Mucosa of rectum (tissue), 2 donors: ENCODE measurements at regions not wholly inside any gene's neighbourhood (a gene's known extent, or its start where the extent isn't known, plus 50 kb on each side); places are given as distances from the start of the nearest gene placed in this dataset.

Source experiments
- H3K27ac ChIP-seq, 2 donors: one replicate each; pipeline ENCODE4 v1.7.0; 2013; ENCODE audit warnings: inconsistent platforms in 2 of 2, low read depth in 2 of 2, low read length in 2 of 2
- H3K27me3 ChIP-seq, 2 donors: one replicate each; pipeline ENCODE4 v1.7.0; 2013; ENCODE audit warnings: low read length in 2 of 2; ENCODE audit not compliant: control insufficient read depth in 2 of 2, insufficient read depth in 2 of 2
- H3K36me3 ChIP-seq, 2 donors: one replicate each; pipeline ENCODE4 v1.7.0; 2013; ENCODE audit warnings: low read length in 2 of 2; ENCODE audit not compliant: control insufficient read depth in 2 of 2, insufficient read depth in 2 of 2
- H3K4me1 ChIP-seq, 2 donors: one replicate each; pipeline ENCODE4 v1.7.0; 2013; ENCODE audit warnings: low read length in 2 of 2, mild to moderate bottlenecking in 1 of 2; ENCODE audit not compliant: control insufficient read depth in 2 of 2, insufficient read depth in 2 of 2
- H3K4me3 ChIP-seq, 2 donors: one replicate each; pipeline ENCODE4 v1.7.0; 2013; ENCODE audit warnings: low read length in 2 of 2
- H3K9ac ChIP-seq, 2 donors: one replicate each; pipeline ENCODE4 v1.7.0; 2013; ENCODE audit warnings: low read length in 2 of 2, low read depth in 1 of 2, mild to moderate bottlenecking in 1 of 2
- H3K9me3 ChIP-seq, 2 donors: one replicate each; pipeline ENCODE4 v1.7.0; 2013; ENCODE audit warnings: low read length in 2 of 2; ENCODE audit not compliant: control insufficient read depth in 2 of 2
- donor health status: healthy.
- donor health status: Normal muscosa, but diverticular disease.

- peaks cover 0 to 5% of the 10 kb centered on the region in 2 donors for H3K4me1 ChIP-seq
- no peak overlapping the region for H3K9ac ChIP-seq
- no peaks in the 10 kb centered on the region for H3K36me3 ChIP-seq
- H3K27ac ChIP-seq: no peak overlapping the region
- H3K4me3 ChIP-seq: no peak overlapping the region
- H3K27me3 ChIP-seq: no peaks in the 10 kb centered on the region
- H3K9me3 ChIP-seq: no peaks in the 10 kb centered on the region
Measured at GRCh38 chrX:43317378-43317777, 338.7 kb upstream of the MAOA start.

- Histone ChIP-seq H3K36me3 (no peaks in the 10 kb centered on the region), H3K4me1 (no peaks in the 10 kb centered on the region), H3K27me3 (no peaks in the 10 kb centered on the region), H3K27ac (no peak overlapping the region), H3K9me3 (peaks cover 5 to 8% of the 10 kb centered on the region in 2 donors), H3K9ac (no peak overlapping the region), H3K4me3 (no peak overlapping the region)
Measured at GRCh38 chrX:43328358-43328946, 327.6 kb upstream of the MAOA start.

- Histone ChIP-seq H3K4me3 (no peak overlapping the region), H3K36me3 (no peaks in the 10 kb centered on the region), H3K27ac (no peak overlapping the region), H3K27me3 (no peaks in the 10 kb centered on the region), H3K4me1 (no peaks in the 10 kb centered on the region), H3K9ac (no peak overlapping the region), H3K9me3 (peaks cover 4 to 5% of the 10 kb centered on the region in 2 donors)
Measured at GRCh38 chrX:43333543-43333942, 322.6 kb upstream of the MAOA start.

- H3K36me3 ChIP-seq: no peaks in the 10 kb centered on the region
- no peaks in the 10 kb centered on the region for H3K27me3 ChIP-seq
- no peaks in the 10 kb centered on the region for H3K4me1 ChIP-seq
- H3K9ac ChIP-seq: no peak overlapping the region
- H3K4me3 ChIP-seq: no peak overlapping the region
- H3K27ac ChIP-seq: no peak overlapping the region
- H3K9me3 ChIP-seq: no peaks in the 10 kb centered on the region
Measured at GRCh38 chrX:43345166-43345565, 310.9 kb upstream of the MAOA start.

- no peaks in the 10 kb centered on the region for H3K36me3 ChIP-seq
- H3K4me3 ChIP-seq: no peak overlapping the region
- H3K27me3 ChIP-seq: no peaks in the 10 kb centered on the region
- H3K27ac ChIP-seq: no peak overlapping the region
- no peak overlapping the region for H3K9ac ChIP-seq
- no peaks in the 10 kb centered on the region for H3K9me3 ChIP-seq
- no peaks in the 10 kb centered on the region for H3K4me1 ChIP-seq
Measured at GRCh38 chrX:43349363-43349762, 306.7 kb upstream of the MAOA start.

GRCh38 chrX:43350935-43351334 lies 305.2 kb upstream of the MAOA start:
- Histone ChIP-seq H3K36me3 (no peaks in the 10 kb centered on the region), H3K27me3 (no peaks in the 10 kb centered on the region), H3K9ac (no peak overlapping the region), H3K27ac (no peak overlapping the region), H3K9me3 (no peaks in the 10 kb centered on the region), H3K4me1 (no peaks in the 10 kb centered on the region), H3K4me3 (no peak overlapping the region)

- H3K36me3 ChIP-seq: no peaks in the 10 kb centered on the region
- no peaks in the 10 kb centered on the region for H3K4me1 ChIP-seq
- H3K27ac ChIP-seq: no peak overlapping the region
- no peak overlapping the region for H3K9ac ChIP-seq
- no peaks in the 10 kb centered on the region for H3K27me3 ChIP-seq
- no peak overlapping the region for H3K4me3 ChIP-seq
- H3K9me3 ChIP-seq: no peaks in the 10 kb centered on the region
Measured at GRCh38 chrX:43357741-43358140, 298.4 kb upstream of the MAOA start.

GRCh38 chrX:43373032-43373431 lies 283.1 kb upstream of the MAOA start:
- Histone ChIP-seq H3K9me3 (no peaks in the 10 kb centered on the region), H3K4me3 (no peak overlapping the region), H3K4me1 (no peaks in the 10 kb centered on the region), H3K27me3 (no peaks in the 10 kb centered on the region), H3K27ac (no peak overlapping the region), H3K9ac (no peak overlapping the region), H3K36me3 (no peaks in the 10 kb centered on the region)

GRCh38 chrX:43375136-43375535 lies 281.0 kb upstream of the MAOA start:
- no peaks in the 10 kb centered on the region for H3K36me3 ChIP-seq
- H3K4me1 ChIP-seq: no peaks in the 10 kb centered on the region
- H3K9ac ChIP-seq: no peak overlapping the region
- H3K27ac ChIP-seq: no peak overlapping the region
- no peak overlapping the region for H3K4me3 ChIP-seq
- no peaks in the 10 kb centered on the region for H3K27me3 ChIP-seq
- H3K9me3 ChIP-seq: no peaks in the 10 kb centered on the region

- Histone ChIP-seq H3K27me3 (no peaks in the 10 kb centered on the region), H3K36me3 (no peaks in the 10 kb centered on the region), H3K9ac (no peak overlapping the region), H3K9me3 (peaks cover 0 to 2% of the 10 kb centered on the region in 2 donors), H3K4me1 (no peaks in the 10 kb centered on the region), H3K27ac (no peak overlapping the region), H3K4me3 (no peak overlapping the region)
Measured at GRCh38 chrX:43380704-43381103, 275.4 kb upstream of the MAOA start.

GRCh38 chrX:43386875-43387274 lies 269.2 kb upstream of the MAOA start:
- no peaks in the 10 kb centered on the region for H3K4me1 ChIP-seq
- no peaks in the 10 kb centered on the region for H3K36me3 ChIP-seq
- no peak overlapping the region for H3K9ac ChIP-seq
- H3K27ac ChIP-seq: no peak overlapping the region
- H3K27me3 ChIP-seq: no peaks in the 10 kb centered on the region
- no peaks in the 10 kb centered on the region for H3K9me3 ChIP-seq
- no peak overlapping the region for H3K4me3 ChIP-seq
